ENCODE measurements at regions not wholly inside any gene's neighbourhood (a gene's known extent, or its start where the extent isn't known, plus 50 kb on each side); places are given as distances from the start of the nearest gene placed in this dataset.
"Not testable (repeated sequence)": the region's sequence is repeated elsewhere in the genome, so short reads cannot be mapped to it uniquely, and the experiment has no call there.

GRCh38 chr7:56366701-56367100, 250.5 kb upstream of the NUPR2 start:
- TF ChIP-seq CTCF, POLR2AphosphoS5, POLR2A (IDR thresholded peaks at IDR 0.05): not testable (repeated sequence)
